ENCODE measurements at regions not wholly inside any gene's neighbourhood (a gene's known extent, or its start where the extent isn't known, plus 50 kb on each side); places are given as distances from the start of the nearest gene placed in this dataset.
"Not testable (repeated sequence)": the region's sequence is repeated elsewhere in the genome, so short reads cannot be mapped to it uniquely, and the experiment has no call there.

GRCh38 chrX:79026742-79027141, 81.6 kb downstream of the P2RY10 start:
- not testable (repeated sequence) for H3K9me3 ChIP-seq (ENCODE audit: control insufficient read depth, insufficient read depth, low read length); H3F3A ChIP-seq (ENCODE audit: control insufficient read depth, insufficient read depth); H3K4me3 ChIP-seq (ENCODE audit: low read length); H3K27ac ChIP-seq (ENCODE audit: low read depth, low read length); H3K4me2 ChIP-seq (ENCODE audit: low read length); H4K20me1 ChIP-seq (ENCODE audit: control insufficient read depth, insufficient read depth, low read depth, low read length); H3K9me2 ChIP-seq (replicated peaks; ENCODE audit: control insufficient read depth, low read length); H3K79me2 ChIP-seq (ENCODE audit: control insufficient read depth, low read length); H3K36me3 ChIP-seq (ENCODE audit: control insufficient read depth, low read length); H3K27me3 ChIP-seq (ENCODE audit: control insufficient read depth, low read length); H3K4me1 ChIP-seq (ENCODE audit: control insufficient read depth, low read length)

GRCh38 chrX:79035421-79035820, 90.2 kb downstream of the P2RY10 start:
- H3K79me2 ChIP-seq (ENCODE audit: control insufficient read depth, low read length), result no peaks in the 10 kb centered on the region
- H3K4me3 ChIP-seq (ENCODE audit: low read length), result no peak overlapping the region
- no peaks in the 10 kb centered on the region for H3K9me2 ChIP-seq (replicated peaks; ENCODE audit: control insufficient read depth, low read length)
- H3K27me3 ChIP-seq (ENCODE audit: control insufficient read depth, low read length), result no peaks in the 10 kb centered on the region
- H3K4me1 ChIP-seq (ENCODE audit: control insufficient read depth, low read length), result no peaks in the 10 kb centered on the region
- H3K27ac ChIP-seq (ENCODE audit: low read depth, low read length), result no peak overlapping the region
- no peaks in the 10 kb centered on the region for H3K36me3 ChIP-seq (ENCODE audit: control insufficient read depth, low read length)
- no peaks in the 10 kb centered on the region for H3K9me3 ChIP-seq (ENCODE audit: control insufficient read depth, insufficient read depth, low read length)
- H3F3A ChIP-seq (ENCODE audit: control insufficient read depth, insufficient read depth), result no peaks in the 10 kb centered on the region
- no peak overlapping the region for H3K4me2 ChIP-seq (ENCODE audit: low read length)
- H4K20me1 ChIP-seq (ENCODE audit: control insufficient read depth, insufficient read depth, low read depth, low read length), result no peaks in the 10 kb centered on the region
- TF ChIP-seq CTCF (IDR thresholded peaks at IDR 0.05; ENCODE audit: low read depth, low read length, poor library complexity, severe bottlenecking) (no peak), EZH2phosphoT487 (IDR thresholded peaks at IDR 0.05; ENCODE audit: borderline replicate concordance, low read length) (no peak)

GRCh38 chrX:79036157-79036880, 91.1 kb downstream of the P2RY10 start:
- no peaks in the 10 kb centered on the region for H3K9me2 ChIP-seq (replicated peaks; ENCODE audit: control insufficient read depth, low read length)
- no peak overlapping the region for H3K4me3 ChIP-seq (ENCODE audit: low read length)
- no peaks in the 10 kb centered on the region for H3K9me3 ChIP-seq (ENCODE audit: control insufficient read depth, insufficient read depth, low read length)
- TF ChIP-seq EZH2phosphoT487 (IDR thresholded peaks at IDR 0.05; ENCODE audit: borderline replicate concordance, low read length) (no peak), CTCF (IDR thresholded peaks at IDR 0.05; ENCODE audit: low read depth, low read length, poor library complexity, severe bottlenecking) (no peak)
- H3K4me1 ChIP-seq (ENCODE audit: control insufficient read depth, low read length), result no peaks in the 10 kb centered on the region
- no peaks in the 10 kb centered on the region for H3K27me3 ChIP-seq (ENCODE audit: control insufficient read depth, low read length)
- no peaks in the 10 kb centered on the region for H4K20me1 ChIP-seq (ENCODE audit: control insufficient read depth, insufficient read depth, low read depth, low read length)
- H3K36me3 ChIP-seq (ENCODE audit: control insufficient read depth, low read length), result no peaks in the 10 kb centered on the region
- no peak overlapping the region for H3K4me2 ChIP-seq (ENCODE audit: low read length)
- H3F3A ChIP-seq (ENCODE audit: control insufficient read depth, insufficient read depth), result no peaks in the 10 kb centered on the region
- H3K27ac ChIP-seq (ENCODE audit: low read depth, low read length), result no peak overlapping the region
- H3K79me2 ChIP-seq (ENCODE audit: control insufficient read depth, low read length), result no peaks in the 10 kb centered on the region

- Histone ChIP-seq H4K20me1 (ENCODE audit: control insufficient read depth, insufficient read depth, low read depth, low read length) (no peaks in the 10 kb centered on the region), H3K27ac (ENCODE audit: low read depth, low read length) (no peak overlapping the region), H3K9me3 (ENCODE audit: control insufficient read depth, insufficient read depth, low read length) (no peaks in the 10 kb centered on the region), H3F3A (ENCODE audit: control insufficient read depth, insufficient read depth) (no peaks in the 10 kb centered on the region), H3K79me2 (ENCODE audit: control insufficient read depth, low read length) (no peaks in the 10 kb centered on the region), H3K27me3 (ENCODE audit: control insufficient read depth, low read length) (no peaks in the 10 kb centered on the region), H3K9me2 (replicated peaks; ENCODE audit: control insufficient read depth, low read length) (no peaks in the 10 kb centered on the region), H3K4me2 (ENCODE audit: low read length) (no peak overlapping the region), H3K4me3 (ENCODE audit: low read length) (no peak overlapping the region), H3K36me3 (ENCODE audit: control insufficient read depth, low read length) (no peaks in the 10 kb centered on the region), H3K4me1 (ENCODE audit: control insufficient read depth, low read length) (no peaks in the 10 kb centered on the region)
- no peak for TF ChIP-seq CTCF (IDR thresholded peaks at IDR 0.05; ENCODE audit: low read depth, low read length, poor library complexity, severe bottlenecking)
- no peak for TF ChIP-seq EZH2phosphoT487 (IDR thresholded peaks at IDR 0.05; ENCODE audit: borderline replicate concordance, low read length)
These were observed 78.8 kb upstream of the GPR174 start for GRCh38 chrX:79065696-79066095.
